ENCODE measurements at regions not wholly inside any gene's neighbourhood (a gene's known extent, or its start where the extent isn't known, plus 50 kb on each side); places are given as distances from the start of the nearest gene placed in this dataset.
"Not testable (repeated sequence)": the region's sequence is repeated elsewhere in the genome, so short reads cannot be mapped to it uniquely, and the experiment has no call there.

DNA sequence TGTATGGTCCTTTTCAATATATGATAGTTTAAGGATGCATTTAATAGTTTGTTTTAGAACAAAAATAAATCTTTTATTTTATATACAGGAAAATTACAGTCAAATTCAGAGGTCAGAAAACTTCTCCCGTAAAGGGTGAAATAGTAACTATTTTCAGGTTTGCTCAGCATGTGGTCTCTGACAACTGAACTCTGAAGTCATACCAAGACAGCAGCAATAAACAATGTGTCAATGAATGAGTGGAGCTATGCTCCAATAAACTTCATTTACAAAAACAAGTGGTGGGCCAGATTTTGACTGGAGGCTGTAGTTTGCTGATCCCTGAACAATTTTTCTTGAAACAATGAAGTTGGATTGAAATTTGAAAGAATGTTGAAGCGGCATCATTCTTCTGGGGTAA is 123.6 kb downstream of the ZNF248 start:
- TF ChIP-seq CTCF (IDR thresholded peaks at IDR 0.05; ENCODE audit: low read depth, low read length, missing control alignments): no peak
- H3K4me3 ChIP-seq (ENCODE audit: low read depth, low read length): no peak overlapping the region
- no peaks in the 10 kb centered on the region for H3K27me3 ChIP-seq (replicated peaks)
- H3K36me3 ChIP-seq (replicated peaks): no peaks in the 10 kb centered on the region
- DNase-seq: no peak
- H3K27ac ChIP-seq: no peak overlapping the region
- in situ Hi-C loops (cut with HindIII; ENCODE audit: low pct_ligation_motif_present, low sequenced_read_pairs): no loop called here

GRCh38 chr10:37732685-37733084 is 124.7 kb downstream of the ZNF248 start:
- in situ Hi-C loops (cut with HindIII; ENCODE audit: low pct_ligation_motif_present, low sequenced_read_pairs): no loop called here
- TF ChIP-seq CTCF (IDR thresholded peaks at IDR 0.05; ENCODE audit: low read depth, low read length, missing control alignments): no peak

DNA sequence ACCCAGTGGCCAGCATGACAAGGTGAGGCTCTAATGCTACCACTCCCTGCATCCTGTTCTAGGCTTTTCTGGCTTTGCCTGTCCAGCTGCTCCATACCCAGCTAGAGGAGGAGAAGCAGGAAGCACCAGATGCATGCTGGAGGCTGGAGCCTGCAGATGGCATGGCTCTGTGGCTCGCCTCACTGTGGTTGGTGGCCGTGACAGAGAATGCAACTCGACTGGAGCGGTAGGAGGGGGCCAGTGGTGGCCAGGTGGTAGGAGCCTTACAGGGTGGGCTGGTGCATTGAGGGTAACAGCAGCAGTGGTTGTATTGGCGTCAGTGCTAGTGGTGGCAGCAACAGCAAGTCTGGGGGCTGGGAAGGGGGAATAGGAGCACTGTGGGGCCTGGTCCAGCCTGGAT is 128.6 kb downstream of the ZNF248 start:
- no peak overlapping the region for H3K4me3 ChIP-seq (ENCODE audit: low read depth, low read length)
- H3K27me3 ChIP-seq (replicated peaks): no peaks in the 10 kb centered on the region
- no peaks in the 10 kb centered on the region for H3K36me3 ChIP-seq (replicated peaks)
- DNase-seq: no peak
- H3K27ac ChIP-seq: no peak overlapping the region
- in situ Hi-C loops (cut with HindIII; ENCODE audit: low pct_ligation_motif_present, low sequenced_read_pairs): no loop called here
- TF ChIP-seq CTCF (IDR thresholded peaks at IDR 0.05; ENCODE audit: low read depth, low read length, missing control alignments): no peak

More at GRCh38 chr10:37732685-37733084, 124.7 kb downstream of the ZNF248 start:
- Histone ChIP-seq H3K36me3 (replicated peaks) (no peaks in the 10 kb centered on the region), H3K27me3 (replicated peaks) (no peaks in the 10 kb centered on the region), H3K27ac (no peak overlapping the region), H3K4me3 (ENCODE audit: low read depth, low read length) (no peak overlapping the region)
- DNase-seq: no peak

DNA sequence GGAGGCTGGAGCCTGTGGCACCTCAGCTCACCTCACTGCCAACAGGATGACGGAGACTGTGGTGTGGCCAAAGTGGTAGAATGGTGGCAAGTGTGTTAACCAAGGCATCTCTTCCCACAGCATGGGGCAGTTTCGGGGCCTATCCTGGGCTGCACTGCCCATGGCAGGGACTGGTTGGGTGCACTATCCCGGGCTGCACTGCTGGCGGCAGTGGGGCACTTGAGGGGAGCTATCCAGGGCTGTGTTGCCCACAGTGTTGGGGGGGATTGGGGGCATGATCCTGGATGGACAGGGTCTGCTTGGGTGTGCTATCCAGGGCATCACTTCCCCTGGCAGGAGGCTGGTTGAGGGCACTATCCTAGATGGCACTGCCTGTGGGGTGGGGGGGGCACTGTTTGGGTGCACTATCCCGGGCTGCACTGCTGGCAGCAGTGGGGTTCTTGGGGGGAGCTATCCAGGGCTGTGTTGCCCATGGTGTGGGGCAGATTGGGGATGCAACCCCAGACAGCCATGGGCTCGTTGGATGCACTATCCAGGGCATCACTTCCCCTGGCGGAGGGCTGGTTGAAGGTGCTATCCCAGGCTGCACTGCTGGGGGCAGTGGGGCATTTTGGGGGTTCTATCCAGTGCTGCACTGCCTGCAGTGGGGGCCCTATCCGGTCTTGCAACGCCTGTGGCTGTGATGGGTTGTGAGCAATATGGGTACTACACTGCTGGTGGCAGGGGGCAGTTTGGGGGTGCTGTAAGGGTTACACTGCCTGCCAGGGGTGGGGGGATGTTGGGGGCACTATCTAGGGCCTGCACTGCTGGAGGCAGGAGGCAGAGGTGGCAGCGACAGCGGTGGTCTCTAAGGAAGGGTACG is 129.7 kb downstream of the ZNF248 start:
- H3K27ac ChIP-seq: no peak overlapping the region
- TF ChIP-seq CTCF (IDR thresholded peaks at IDR 0.05; ENCODE audit: low read depth, low read length, missing control alignments): no peak
- in situ Hi-C loops (cut with HindIII; ENCODE audit: low pct_ligation_motif_present, low sequenced_read_pairs): no loop called here
- H3K36me3 ChIP-seq (replicated peaks): no peaks in the 10 kb centered on the region
- no peak for DNase-seq
- H3K4me3 ChIP-seq (ENCODE audit: low read depth, low read length): no peak overlapping the region
- no peaks in the 10 kb centered on the region for H3K27me3 ChIP-seq (replicated peaks)

- no peak for DNase-seq
- in situ Hi-C loops (cut with HindIII; ENCODE audit: low pct_ligation_motif_present, low sequenced_read_pairs): no loop called here
- Histone ChIP-seq H3K4me3 (ENCODE audit: low read depth, low read length) (no peak overlapping the region), H3K27me3 (replicated peaks) (no peaks in the 10 kb centered on the region), H3K36me3 (replicated peaks) (no peaks in the 10 kb centered on the region), H3K27ac (no peak overlapping the region)
- TF ChIP-seq CTCF (IDR thresholded peaks at IDR 0.05; ENCODE audit: low read depth, low read length, missing control alignments): no peak
These were observed 136.3 kb downstream of the ZNF248 start for GRCh38 chr10:37721100-37721499.

DNA sequence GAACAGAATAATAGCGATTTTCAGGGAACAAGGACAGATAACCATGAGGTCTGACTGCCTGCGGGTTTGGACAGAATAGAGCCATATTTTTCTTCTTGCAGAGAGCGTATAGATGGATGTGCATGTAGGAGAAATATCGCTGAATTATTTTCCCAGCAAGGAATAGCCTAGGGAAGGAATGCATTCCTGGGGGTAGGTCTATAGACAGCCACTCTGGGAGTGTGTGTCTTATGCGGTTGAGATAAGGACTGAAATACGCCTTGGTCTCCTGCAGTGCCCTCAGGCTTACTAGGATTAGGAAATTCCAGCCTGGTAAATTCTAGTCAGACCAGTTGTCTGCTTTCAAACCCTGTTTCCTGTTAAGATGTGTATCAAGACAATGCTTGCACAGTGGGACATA is 139.3 kb downstream of the ZNF248 start:
- H3K36me3 ChIP-seq (replicated peaks); H3K27ac ChIP-seq; H3K27me3 ChIP-seq (replicated peaks); H3K4me3 ChIP-seq (ENCODE audit: low read depth, low read length); DNase-seq; in situ Hi-C loops (cut with HindIII; ENCODE audit: low pct_ligation_motif_present, low sequenced_read_pairs): not testable (repeated sequence)

Data from brain microvascular endothelial cell (primary cell).